Tibial nerve (tissue), 3 donors: ENCODE measurements at regions not wholly inside any gene's neighbourhood (a gene's known extent, or its start where the extent isn't known, plus 50 kb on each side); places are given as distances from the start of the nearest gene placed in this dataset.

Source experiments
- CTCF ChIP-seq, 5 experiments: fragments of 200-600 bp in 3 of 5; fragments of 450-650 bp in 2 of 5; sonication (generic) in 3 of 5; IDR thresholded peaks; one replicate each; pipeline ENCODE4 v1.5.1; 2016 to 2019; ENCODE audit warnings: antibody characterized with exemption in 5 of 5, mild to moderate bottlenecking in 3 of 5, moderate library complexity in 2 of 5
- POLR2A ChIP-seq, 2 donors: fragments of 450-650 bp; IDR thresholded peaks; one replicate each; pipeline ENCODE4 v1.6.1; 2017; ENCODE audit warnings: antibody characterized with exemption in 2 of 2, mild to moderate bottlenecking in 2 of 2, moderate library complexity in 2 of 2

- TF ChIP-seq CTCF (IDR thresholded peaks at IDR 0.05): no peak
- TF ChIP-seq POLR2A (IDR thresholded peaks at IDR 0.05): no peak
Measured at GRCh38 chrX:40988100-40988499, 97.1 kb upstream of the USP9X start.
